ENCODE measurements at regions not wholly inside any gene's neighbourhood (a gene's known extent, or its start where the extent isn't known, plus 50 kb on each side); places are given as distances from the start of the nearest gene placed in this dataset.

GRCh38 chr1:17965515-17966100, 142.0 kb upstream of the IGSF21 start:
- no peak for DNase-seq (ENCODE audit: low read depth)
- TF ChIP-seq CTCF (IDR thresholded peaks at IDR 0.05; ENCODE audit: low read length, missing control alignments): no peak
- no peak overlapping the region for H3K4me3 ChIP-seq (replicated peaks; ENCODE audit: low read depth, low read length)

DNA sequence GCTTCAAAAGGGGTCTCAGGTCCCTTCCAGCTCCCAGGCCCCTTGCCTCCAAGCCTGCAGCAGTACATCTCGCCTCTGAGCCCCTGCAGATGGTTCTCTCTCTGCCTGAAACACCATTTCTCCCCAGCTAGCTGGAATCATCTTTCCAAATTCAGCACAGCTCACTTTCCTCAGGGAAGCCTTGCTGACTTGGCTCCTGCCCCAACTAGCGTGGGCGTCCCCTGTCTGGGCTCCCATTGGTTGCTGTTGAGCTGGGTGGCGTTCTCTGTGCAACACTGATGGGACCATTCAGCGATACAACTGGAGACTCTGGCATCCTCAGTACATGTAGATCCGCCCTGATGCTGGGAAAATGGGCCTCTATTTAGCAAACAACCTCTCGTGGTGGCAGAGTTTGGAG, 141.3 kb upstream of the IGSF21 start:
- DNase-seq (ENCODE audit: low read depth): no peak
- TF ChIP-seq CTCF (IDR thresholded peaks at IDR 0.05; ENCODE audit: low read length, missing control alignments): no peak
- H3K4me3 ChIP-seq (replicated peaks; ENCODE audit: low read depth, low read length): no peak overlapping the region

DNA sequence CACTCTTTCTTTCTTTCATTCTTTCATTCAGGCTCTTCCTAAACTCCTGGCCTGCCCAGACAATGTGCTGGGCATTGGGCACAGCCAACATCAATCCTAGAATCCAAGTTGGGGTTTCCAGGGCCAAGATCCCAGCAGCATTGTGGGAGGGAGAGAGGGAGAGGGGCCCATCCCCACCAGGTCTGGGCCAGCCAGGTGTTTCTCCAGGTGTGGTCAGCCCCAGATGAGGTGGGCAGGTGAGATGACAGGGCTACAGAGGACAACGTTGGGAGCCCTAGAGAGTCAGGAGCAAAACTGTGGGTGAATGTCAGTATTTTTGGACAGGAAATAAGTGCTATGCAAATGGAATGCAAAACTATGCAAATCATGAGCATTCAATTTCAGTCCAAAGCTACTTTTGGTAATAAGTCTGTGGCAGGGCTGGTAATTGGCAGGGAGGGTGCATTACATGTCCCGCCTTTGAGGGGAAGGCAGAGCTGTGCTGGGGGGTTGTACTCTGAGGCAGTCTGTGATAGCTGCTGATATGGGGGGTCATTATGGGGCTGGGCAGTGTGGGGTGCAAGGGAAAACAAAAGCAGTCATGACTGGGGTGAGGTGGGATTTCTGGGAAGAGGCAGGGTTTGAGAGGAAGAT, 139.9 kb upstream of the IGSF21 start:
- DNase-seq (ENCODE audit: low read depth): no peak
- no peak for TF ChIP-seq CTCF (IDR thresholded peaks at IDR 0.05; ENCODE audit: low read length, missing control alignments)

DNA sequence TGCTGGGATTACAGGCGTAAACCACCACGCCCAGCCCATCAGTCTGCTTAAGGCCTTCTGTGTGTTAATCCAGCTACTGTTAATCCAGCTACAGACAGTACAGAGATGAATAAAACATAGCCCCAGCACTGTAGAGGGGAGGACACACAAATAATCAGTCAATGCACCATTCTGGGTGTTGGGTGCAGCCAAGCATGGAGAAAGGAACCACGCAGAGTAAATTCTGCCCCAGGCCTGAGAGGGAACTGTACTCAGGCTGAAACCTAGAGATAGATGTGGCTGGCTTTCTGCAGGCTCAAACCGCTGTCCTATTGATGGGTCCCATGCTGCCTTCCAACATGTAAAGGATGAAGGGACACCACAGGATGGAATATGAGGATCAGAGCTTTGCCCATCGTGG, 136.8 kb upstream of the IGSF21 start:
- TF ChIP-seq CTCF (IDR thresholded peaks at IDR 0.05; ENCODE audit: low read length, missing control alignments): no peak
- no peak overlapping the region for H3K4me3 ChIP-seq (replicated peaks; ENCODE audit: low read depth, low read length)
- DNase-seq (ENCODE audit: low read depth): no peak

More for the DNA sequence above, 139.9 kb upstream of the IGSF21 start:
- no peak overlapping the region for H3K4me3 ChIP-seq (replicated peaks; ENCODE audit: low read depth, low read length)

- no peak overlapping the region for H3K4me3 ChIP-seq (replicated peaks; ENCODE audit: low read depth, low read length)
- no peak for TF ChIP-seq CTCF (IDR thresholded peaks at IDR 0.05; ENCODE audit: low read length, missing control alignments)
- DNase-seq (ENCODE audit: low read depth): no peak
Observed at GRCh38 chr1:17973694-17974093, 133.9 kb upstream of the IGSF21 start.

- no peak for TF ChIP-seq CTCF (IDR thresholded peaks at IDR 0.05; ENCODE audit: low read length, missing control alignments)
- no peak overlapping the region for H3K4me3 ChIP-seq (replicated peaks; ENCODE audit: low read depth, low read length)
- DNase-seq (ENCODE audit: low read depth): no peak
Observed at GRCh38 chr1:17976854-17977253, 130.7 kb upstream of the IGSF21 start.

DNA sequence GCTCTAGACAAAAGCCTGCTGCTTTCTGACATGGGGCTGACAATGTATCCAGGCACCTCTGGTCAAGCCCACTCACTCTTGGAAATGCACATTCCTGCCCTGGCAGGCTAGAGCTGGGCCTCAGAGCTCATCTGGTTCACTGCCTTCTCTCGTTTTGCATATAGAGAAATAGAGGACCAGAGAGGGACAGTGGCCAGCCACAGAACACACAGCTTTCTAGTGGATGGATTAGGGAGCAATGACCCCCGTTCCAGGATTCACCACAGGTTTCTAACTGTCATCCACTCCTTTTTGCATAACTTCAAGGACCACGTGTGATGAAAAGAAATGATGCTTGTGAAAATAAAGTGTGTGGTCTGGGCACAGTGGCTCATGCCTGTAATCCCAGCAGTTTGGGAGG, 129.6 kb upstream of the IGSF21 start:
- H3K4me3 ChIP-seq (replicated peaks; ENCODE audit: low read depth, low read length): no peak overlapping the region
- DNase-seq (ENCODE audit: low read depth): no peak
- TF ChIP-seq CTCF (IDR thresholded peaks at IDR 0.05; ENCODE audit: low read length, missing control alignments): no peak

Data from fibroblast of pulmonary artery (primary cell).